GM19099 (cell line): ENCODE measurements at regions not wholly inside any gene's neighbourhood (a gene's known extent, or its start where the extent isn't known, plus 50 kb on each side); places are given as distances from the start of the nearest gene placed in this dataset.

Experiments used
- POLR2A ChIP-seq: IDR thresholded peaks from 3 replicates; pipeline ENCODE4 v1.6.1; 2011; ENCODE audit warnings: low read depth; ENCODE audit not compliant: insufficient read length; ENCODE audit errors: extremely low read depth

DNA sequence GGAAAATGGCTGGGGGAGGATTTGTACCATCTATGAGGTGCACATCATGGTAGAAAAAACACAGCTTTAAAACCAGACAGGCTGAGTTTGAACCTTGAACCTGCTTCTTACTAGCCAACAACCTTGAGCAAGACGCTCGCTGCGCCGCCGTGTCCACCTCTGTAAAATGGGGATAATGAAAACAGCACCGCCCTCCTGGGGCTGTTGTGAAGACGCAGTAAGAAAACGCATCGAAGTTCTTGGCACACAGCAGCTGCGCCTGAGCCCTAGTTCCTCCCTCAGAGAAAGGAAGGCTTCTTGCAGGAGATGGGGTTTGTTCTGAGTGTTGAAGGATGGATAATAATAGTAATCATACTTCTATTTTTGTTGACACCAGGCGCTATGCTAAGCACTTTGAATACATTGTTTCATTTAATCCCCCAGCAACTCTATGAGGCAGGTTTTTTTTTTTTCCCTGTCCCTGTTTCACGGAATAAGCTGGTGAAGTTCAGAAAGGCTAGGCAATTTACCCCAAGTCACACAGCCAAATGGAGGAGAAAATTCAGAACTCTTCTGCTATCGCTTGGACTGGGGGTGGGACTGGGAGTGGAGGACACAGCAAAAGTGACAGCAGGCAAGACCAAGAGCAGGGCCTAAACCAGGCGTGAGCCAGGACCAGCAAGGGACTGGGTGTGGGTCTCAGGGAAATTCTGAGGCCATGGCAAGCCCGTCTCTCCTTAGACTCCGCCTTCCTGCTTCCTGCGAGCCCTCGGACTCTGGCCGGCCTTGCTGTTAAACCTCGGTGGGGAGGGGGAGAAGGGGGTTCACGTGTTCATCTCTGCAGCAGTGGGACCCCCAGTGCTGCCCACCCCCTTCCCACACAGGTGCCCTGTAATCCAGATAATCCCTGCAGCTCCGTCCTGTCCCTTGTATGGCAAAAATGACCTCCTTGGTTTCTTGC, 97.5 kb downstream of the LRRC74A start:
- no peak for TF ChIP-seq POLR2A

DNA sequence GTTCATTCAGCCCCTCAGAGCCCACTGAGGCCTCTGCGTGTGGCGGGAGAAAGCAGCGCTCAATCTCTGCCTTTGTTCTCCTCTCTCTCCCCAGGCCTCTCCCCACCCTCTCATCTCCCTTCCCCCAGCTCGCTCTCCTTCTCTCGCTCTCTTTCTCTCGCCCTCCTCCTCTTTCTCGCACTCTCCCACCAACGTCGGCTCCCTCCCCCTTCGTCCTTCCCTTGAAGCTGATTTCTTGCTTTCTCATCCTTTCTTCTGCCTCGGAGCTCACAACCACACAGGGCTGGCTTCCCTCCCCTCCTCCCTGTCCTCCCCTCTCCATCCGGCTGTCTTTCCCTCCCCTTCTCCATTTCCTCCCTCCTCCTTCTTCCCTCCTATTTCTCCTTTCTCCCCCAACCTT, 96.4 kb downstream of the LRRC74A start:
- no peak for TF ChIP-seq POLR2A

DNA sequence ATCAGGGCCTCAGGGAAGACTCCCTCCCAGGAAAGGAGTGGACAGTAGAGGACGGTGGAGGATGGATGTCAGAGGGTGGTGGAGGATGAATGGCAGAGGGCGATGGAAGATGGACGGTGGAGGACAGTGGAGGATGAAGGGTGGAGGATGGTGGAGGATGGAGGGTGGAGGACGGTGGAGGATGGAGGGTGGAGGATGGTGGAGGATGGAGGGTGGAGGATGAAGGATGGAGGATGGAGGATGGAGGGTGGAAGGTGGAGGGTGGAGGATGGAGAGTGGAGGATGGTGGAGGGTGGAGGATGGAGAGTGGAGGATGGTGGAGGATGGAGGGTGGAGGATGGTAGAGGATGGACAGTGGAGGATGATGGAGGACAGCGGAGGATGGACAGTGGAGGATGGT, 95.9 kb downstream of the LRRC74A start:
- no peak for TF ChIP-seq POLR2A

- TF ChIP-seq POLR2A: no peak
Observed at GRCh38 chr14:76921088-76921399, 94.8 kb downstream of the LRRC74A start.

GRCh38 chr14:76920331-76921087, 94.3 kb downstream of the LRRC74A start:
- TF ChIP-seq POLR2A: no peak

DNA sequence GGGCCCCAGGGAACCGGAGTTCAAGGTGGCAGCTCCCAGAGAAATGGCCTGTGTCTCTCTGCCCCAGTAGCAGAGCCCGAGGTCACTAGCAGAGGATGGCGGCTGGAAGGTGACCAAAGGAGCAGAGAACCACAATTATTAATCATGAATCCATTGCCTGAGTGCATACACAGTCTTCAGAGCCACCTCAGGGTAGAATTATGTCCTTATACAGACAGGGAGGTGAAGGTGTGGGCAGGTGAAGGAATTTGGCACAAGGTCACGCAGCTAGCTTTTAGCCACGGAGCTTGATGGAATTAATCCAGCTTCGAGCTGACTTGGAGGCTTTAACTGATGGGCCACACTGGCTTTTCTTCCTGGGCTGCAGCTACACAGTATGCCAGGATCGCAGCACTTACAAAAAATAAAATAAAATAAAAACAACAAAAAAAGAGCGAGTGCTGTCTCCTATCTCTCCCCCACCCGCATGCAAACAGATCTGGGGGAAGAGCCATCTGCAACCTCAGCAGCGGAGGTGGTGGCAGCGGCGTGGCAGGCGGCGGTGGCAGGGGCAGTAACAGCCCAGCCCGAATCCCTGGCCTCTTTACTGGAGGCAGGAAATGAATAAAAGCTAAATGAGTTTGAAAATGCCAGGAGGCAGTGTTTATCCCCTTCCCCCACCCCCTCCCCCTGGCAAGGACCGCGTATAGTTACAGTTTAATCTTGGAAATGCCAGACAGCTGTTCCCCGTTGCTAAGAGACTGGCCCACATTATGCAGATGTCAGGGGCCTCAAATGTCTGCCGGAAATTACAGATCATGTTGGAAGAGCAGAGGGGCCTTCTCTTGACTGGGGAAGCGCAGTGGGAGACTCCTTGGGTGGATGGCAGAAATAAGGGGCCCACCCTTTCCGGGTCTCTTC, 93.5 kb downstream of the LRRC74A start:
- TF ChIP-seq POLR2A: no peak
